Activated CD4-positive, alpha-beta T cell treated with anti-CD3 and anti-CD28 coated beads, Interleukin-2, amount 10 ng/mL, durations not matched to agents 7 days and 5 days (primary cell): ENCODE measurements at regions not wholly inside any gene's neighbourhood (a gene's known extent, or its start where the extent isn't known, plus 50 kb on each side); places are given as distances from the start of the nearest gene placed in this dataset.

ENCODE experiments used
- CTCF ChIA-PET: fragments of 350-600 bp; sonication (Branson Sonifier 250); formaldehyde crosslinking; loops from one replicate; lab custom pipeline; 2021; ENCODE audit warnings: antibody characterized with exemption; lab: Charles Lee
- POLR2A ChIA-PET: fragments of 350-600 bp; sonication (Branson Sonifier 250); formaldehyde crosslinking; loops from one replicate; lab custom pipeline; 2021; ENCODE audit warnings: antibody characterized with exemption; lab: Charles Lee
- DNase-seq: peaks from one replicate; pipeline ENCODE4 v3.0.0-alpha.2; 2020
- H3K27ac Mint-ChIP-seq: one replicate; pipeline ENCODE4 v1.8.0; 2021; ENCODE audit warnings: mild to moderate bottlenecking, moderate library complexity, mixed read lengths
- H3K27me3 Mint-ChIP-seq: one replicate; pipeline ENCODE4 v1.8.0; 2021; ENCODE audit warnings: mixed read lengths
- H3K36me3 Mint-ChIP-seq: one replicate; pipeline ENCODE4 v1.8.0; 2021; ENCODE audit warnings: low read depth, mixed read lengths
- H3K4me1 Mint-ChIP-seq: one replicate; pipeline ENCODE4 v1.8.0; 2021; ENCODE audit warnings: mixed read lengths
- H3K4me3 Mint-ChIP-seq: one replicate; pipeline ENCODE4 v1.8.0; 2021; ENCODE audit warnings: mild to moderate bottlenecking, moderate library complexity, mixed read lengths
- H3K9me3 Mint-ChIP-seq: one replicate; pipeline ENCODE4 v1.8.0; 2021; ENCODE audit warnings: mixed read lengths

GRCh38 chr15:66939016-66939415 lies 126.4 kb upstream of the SMAD3 start:
- ChIA-PET POLR2A (no interaction called here), CTCF (no interaction called here)

GRCh38 chr15:66939451-66940023 lies 125.9 kb upstream of the SMAD3 start:
- no peak for DNase-seq
- no peak overlapping the region for H3K4me3 Mint-ChIP-seq
- H3K9me3 Mint-ChIP-seq = peaks cover 1% of the 10 kb centered on the region
- no peaks in the 10 kb centered on the region for H3K27me3 Mint-ChIP-seq
- ChIA-PET POLR2A (no interaction called here), CTCF (interaction anchor here (0.6 to 1.4 kb wide), 2 partner anchors 9 to 611 kb away, joined by 4 to 6 read pairs; no protein-coding TSS in a partner anchor)
- H3K36me3 Mint-ChIP-seq = peaks cover 4% of the 10 kb centered on the region
- H3K27ac Mint-ChIP-seq = no peak overlapping the region
- H3K4me1 Mint-ChIP-seq = peaks cover 14% of the 10 kb centered on the region

More at GRCh38 chr15:66939016-66939415, 126.4 kb upstream of the SMAD3 start:
- DNase-seq = no peak
- Mint-ChIP-seq H3K4me3 (no peak overlapping the region), H3K36me3 (peaks cover 4% of the 10 kb centered on the region), H3K27ac (no peak overlapping the region), H3K9me3 (peaks cover 5% of the 10 kb centered on the region), H3K27me3 (no peaks in the 10 kb centered on the region), H3K4me1 (peaks cover 14% of the 10 kb centered on the region)

- H3K9me3 Mint-ChIP-seq = no peaks in the 10 kb centered on the region
- H3K4me1 Mint-ChIP-seq = peaks cover 14% of the 10 kb centered on the region
- CTCF ChIA-PET = interaction anchor here (0.6 to 1.4 kb wide), 3 partner anchors 10 to 145 kb away, joined by 3 to 6 read pairs (median 3); no protein-coding TSS in a partner anchor
- H3K27me3 Mint-ChIP-seq = no peaks in the 10 kb centered on the region
- H3K36me3 Mint-ChIP-seq = peaks cover 4% of the 10 kb centered on the region
- no peak overlapping the region for H3K27ac Mint-ChIP-seq
- no peak for DNase-seq
- POLR2A ChIA-PET = no interaction called here
- H3K4me3 Mint-ChIP-seq = no peak overlapping the region
Measured at GRCh38 chr15:66940368-66940767, 125.0 kb upstream of the SMAD3 start.

- no peaks in the 10 kb centered on the region for H3K27me3 Mint-ChIP-seq
- POLR2A ChIA-PET = no interaction called here
Measured at GRCh38 chr15:66941108-66941711, 124.2 kb upstream of the SMAD3 start.

GRCh38 chr15:66941791-66942190 lies 123.6 kb upstream of the SMAD3 start:
- Mint-ChIP-seq H3K27ac (no peak overlapping the region), H3K4me3 (no peak overlapping the region), H3K4me1 (peaks cover 19% of the 10 kb centered on the region), H3K9me3 (no peaks in the 10 kb centered on the region), H3K36me3 (peaks cover 2% of the 10 kb centered on the region), H3K27me3 (no peaks in the 10 kb centered on the region)
- ChIA-PET CTCF (interaction anchor here (0.7 to 1.7 kb wide), 5 partner anchors 8 to 362 kb away, joined by 3 to 4 read pairs (median 3); no protein-coding TSS in a partner anchor), POLR2A (no interaction called here)
- DNase-seq = no peak

More at GRCh38 chr15:66941108-66941711, 124.2 kb upstream of the SMAD3 start:
- no peak for DNase-seq
- CTCF ChIA-PET = interaction anchor here (0.6 to 1.5 kb wide), 7 partner anchors 9 to 363 kb away, joined by 3 to 6 read pairs (median 3); no protein-coding TSS in a partner anchor
- H3K9me3 Mint-ChIP-seq = no peaks in the 10 kb centered on the region
- H3K27ac Mint-ChIP-seq = no peak overlapping the region
- H3K36me3 Mint-ChIP-seq = peaks cover 4% of the 10 kb centered on the region
- H3K4me1 Mint-ChIP-seq = peaks cover 14% of the 10 kb centered on the region
- no peak overlapping the region for H3K4me3 Mint-ChIP-seq

- H3K4me1 Mint-ChIP-seq = peaks cover 30% of the 10 kb centered on the region
- ChIA-PET POLR2A (no interaction called here), CTCF (interaction anchor here (1.2 to 1.7 kb wide), 2 partner anchors 21 to 361 kb away, joined by 3 to 4 read pairs; no protein-coding TSS in a partner anchor)
- peaks cover 2% of the 10 kb centered on the region for H3K36me3 Mint-ChIP-seq
- H3K27me3 Mint-ChIP-seq = no peaks in the 10 kb centered on the region
- no peaks in the 10 kb centered on the region for H3K9me3 Mint-ChIP-seq
- no peak overlapping the region for H3K4me3 Mint-ChIP-seq
- DNase-seq = no peak
- H3K27ac Mint-ChIP-seq = no peak overlapping the region
Measured at GRCh38 chr15:66942649-66943390, 122.6 kb upstream of the SMAD3 start.

GRCh38 chr15:66943456-66944095 lies 121.8 kb upstream of the SMAD3 start:
- DNase-seq = no peak
- ChIA-PET POLR2A (no interaction called here), CTCF (interaction anchor here (0.7 to 1.2 kb wide), 3 partner anchors 10 to 361 kb away, joined by 3 read pairs; no protein-coding TSS in a partner anchor)
- no peak overlapping the region for H3K27ac Mint-ChIP-seq
- no peaks in the 10 kb centered on the region for H3K36me3 Mint-ChIP-seq
- peaks cover 36% of the 10 kb centered on the region for H3K4me1 Mint-ChIP-seq
- no peak overlapping the region for H3K4me3 Mint-ChIP-seq
- H3K9me3 Mint-ChIP-seq = no peaks in the 10 kb centered on the region
- no peaks in the 10 kb centered on the region for H3K27me3 Mint-ChIP-seq

GRCh38 chr15:66944121-66944520 lies 121.3 kb upstream of the SMAD3 start:
- H3K27me3 Mint-ChIP-seq = no peaks in the 10 kb centered on the region
- no peak overlapping the region for H3K27ac Mint-ChIP-seq
- no peaks in the 10 kb centered on the region for H3K9me3 Mint-ChIP-seq
- ChIA-PET CTCF (interaction anchor here (0.7 to 1.1 kb wide), 2 partner anchors 10 to 137 kb away, joined by 3 read pairs; no protein-coding TSS in a partner anchor), POLR2A (no interaction called here)
- H3K4me1 Mint-ChIP-seq = peaks cover 34% of the 10 kb centered on the region
- no peak for DNase-seq
- H3K4me3 Mint-ChIP-seq = no peak overlapping the region
- no peaks in the 10 kb centered on the region for H3K36me3 Mint-ChIP-seq

GRCh38 chr15:66945286-66945685 lies 120.1 kb upstream of the SMAD3 start:
- no peaks in the 10 kb centered on the region for H3K9me3 Mint-ChIP-seq
- peaks cover 29% of the 10 kb centered on the region for H3K4me1 Mint-ChIP-seq
- no peak overlapping the region for H3K27ac Mint-ChIP-seq
- no peaks in the 10 kb centered on the region for H3K36me3 Mint-ChIP-seq
- no peak for DNase-seq
- CTCF ChIA-PET = no interaction called here
- H3K27me3 Mint-ChIP-seq = no peaks in the 10 kb centered on the region
- POLR2A ChIA-PET = no interaction called here
- no peak overlapping the region for H3K4me3 Mint-ChIP-seq

GRCh38 chr15:66945842-66946241 lies 119.6 kb upstream of the SMAD3 start:
- Mint-ChIP-seq H3K9me3 (no peaks in the 10 kb centered on the region), H3K27me3 (no peaks in the 10 kb centered on the region), H3K4me1 (peaks cover 25% of the 10 kb centered on the region), H3K36me3 (no peaks in the 10 kb centered on the region), H3K27ac (no peak overlapping the region), H3K4me3 (no peak overlapping the region)
- CTCF ChIA-PET = interaction anchor here (0.6 to 1.7 kb wide), 8 partner anchors 10 to 947 kb away, joined by 3 to 8 read pairs (median 4); no protein-coding TSS in a partner anchor
- DNase-seq = no peak
- POLR2A ChIA-PET = no interaction called here

- CTCF ChIA-PET = interaction anchor here (0.6 to 1.8 kb wide), 23 partner anchors 10 to 682 kb away, joined by 3 to 8 read pairs (median 4); no protein-coding TSS in a partner anchor
- Mint-ChIP-seq H3K27me3 (no peaks in the 10 kb centered on the region), H3K9me3 (no peaks in the 10 kb centered on the region), H3K4me1 (peaks cover 23% of the 10 kb centered on the region), H3K4me3 (no peak overlapping the region), H3K36me3 (no peaks in the 10 kb centered on the region), H3K27ac (no peak overlapping the region)
- peak; percentile 78 for DNase-seq
- POLR2A ChIA-PET = no interaction called here
Measured at GRCh38 chr15:66946578-66947164, 118.7 kb upstream of the SMAD3 start.

- POLR2A ChIA-PET = no interaction called here
- H3K4me3 Mint-ChIP-seq = no peak overlapping the region
- CTCF ChIA-PET = interaction anchor here (0.6 to 1.8 kb wide), 10 partner anchors 11 to 682 kb away, joined by 3 to 8 read pairs (median 4); no protein-coding TSS in a partner anchor
Measured at GRCh38 chr15:66947471-66947870, 117.9 kb upstream of the SMAD3 start.

More at GRCh38 chr15:66947471-66947870, 117.9 kb upstream of the SMAD3 start:
- Mint-ChIP-seq H3K36me3 (no peaks in the 10 kb centered on the region), H3K27ac (peak overlapping the region; percentile 37), H3K9me3 (no peaks in the 10 kb centered on the region), H3K4me1 (peaks cover 23% of the 10 kb centered on the region), H3K27me3 (peaks cover 5% of the 10 kb centered on the region)
- DNase-seq = no peak
